Lower leg skin (tissue), 3 donors: ENCODE measurements at regions not wholly inside any gene's neighbourhood (a gene's known extent, or its start where the extent isn't known, plus 50 kb on each side); places are given as distances from the start of the nearest gene placed in this dataset.

ENCODE experiments used
- CTCF ChIP-seq, 3 donors: fragments of 450-650 bp; IDR thresholded peaks; one replicate each; pipeline ENCODE4 v1.5.1; 2016; ENCODE audit warnings: antibody characterized with exemption in 3 of 3, mild to moderate bottlenecking in 3 of 3, moderate library complexity in 2 of 3
- POLR2A ChIP-seq, 2 donors: fragments of 450-650 bp; IDR thresholded peaks; one replicate each; pipeline ENCODE4 v1.6.1; 2016 to 2017; ENCODE audit warnings: antibody characterized with exemption in 2 of 2, mild to moderate bottlenecking in 1 of 2, moderate library complexity in 1 of 2

- TF ChIP-seq POLR2A (IDR thresholded peaks at IDR 0.05) = no peak
- no peak for TF ChIP-seq CTCF (IDR thresholded peaks at IDR 0.05)
These were observed 711.8 kb upstream of the CHD1 start for GRCh38 chr5:99640646-99641045.
